Mesodermal cell (in vitro differentiated cells): ENCODE measurements at regions not wholly inside any gene's neighbourhood (a gene's known extent, or its start where the extent isn't known, plus 50 kb on each side); places are given as distances from the start of the nearest gene placed in this dataset.

ENCODE experiments used
- H3K27ac ChIP-seq: 2 replicates; pipeline ENCODE4 v1.7.0; 2013; ENCODE audit warnings: mild to moderate bottlenecking, low read depth, low read length, moderate library complexity; ENCODE audit not compliant: severe bottlenecking
- H3K36me3 ChIP-seq: 2 replicates; pipeline ENCODE4 v1.7.1; 2013; ENCODE audit warnings: mild to moderate bottlenecking, low read length, moderate library complexity; ENCODE audit not compliant: control insufficient read depth, insufficient read depth
- H3K4me1 ChIP-seq: one replicate; pipeline ENCODE4 v1.7.1; 2013; ENCODE audit warnings: mild to moderate bottlenecking, low read length; ENCODE audit not compliant: insufficient read depth, control insufficient read depth, poor library complexity, severe bottlenecking
- H3K4me3 ChIP-seq: 2 replicates; pipeline ENCODE4 v1.7.0; 2013; ENCODE audit warnings: low read length, control low read depth, mild to moderate bottlenecking; ENCODE audit not compliant: insufficient read depth, poor library complexity, severe bottlenecking; ENCODE audit errors: extremely low read depth
- H3K9me3 ChIP-seq: 2 replicates; pipeline ENCODE4 v1.7.1; 2013; ENCODE audit warnings: mild to moderate bottlenecking, low read length, moderate library complexity; ENCODE audit not compliant: control insufficient read depth
- WGBS, 2 experiments: methylation state at CpG; one replicate each; pipeline ENCODE4 v1.1.5; 2013; ENCODE audit warnings: missing lambda C conversion rate in 2 of 2; ENCODE audit not compliant: insufficient coverage in 2 of 2; 5-methylcytosine and 5-hydroxymethylcytosine counted together

DNA sequence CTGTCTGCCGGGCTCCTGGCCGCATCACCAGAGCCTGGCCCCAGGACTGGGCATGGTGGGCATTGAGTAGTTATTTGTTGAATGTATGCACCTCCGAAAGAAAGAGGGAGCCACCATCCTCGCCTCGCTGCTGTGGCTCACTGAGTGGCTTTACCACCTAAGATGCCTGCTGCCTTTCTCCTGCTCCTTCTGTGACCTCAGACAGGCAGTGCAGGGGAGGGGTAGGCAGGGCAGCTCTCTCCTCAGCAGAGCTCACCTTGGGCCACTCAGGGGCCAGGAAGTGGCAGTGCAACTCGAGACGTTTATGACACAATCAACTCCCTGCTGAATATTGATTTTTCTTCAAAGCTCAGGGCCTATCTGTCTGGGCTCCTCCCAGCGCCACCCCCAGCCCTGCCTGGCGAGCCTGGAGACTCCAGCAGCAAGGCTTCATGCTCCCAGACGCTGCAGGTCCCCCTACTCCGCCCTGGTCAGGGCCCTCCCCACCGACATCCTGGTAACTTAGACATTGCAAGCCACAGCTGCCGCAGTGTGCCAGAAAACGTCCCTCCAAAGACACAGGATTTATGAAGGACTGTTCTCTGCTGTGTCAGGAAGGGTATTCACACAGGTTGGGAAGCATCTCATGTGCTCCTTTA lies 84.3 kb upstream of the DIO3 start:
- no peaks in the 10 kb centered on the region for H3K9me3 ChIP-seq
- H3K36me3 ChIP-seq: no peaks in the 10 kb centered on the region
- no peak overlapping the region for H3K4me3 ChIP-seq
- peaks cover 5% of the 10 kb centered on the region for H3K4me1 ChIP-seq
- no peak overlapping the region for H3K27ac ChIP-seq
- 51 to 57% methylated on average over 10 to 11 of the region's 14 CpGs for WGBS, 2 experiments

DNA sequence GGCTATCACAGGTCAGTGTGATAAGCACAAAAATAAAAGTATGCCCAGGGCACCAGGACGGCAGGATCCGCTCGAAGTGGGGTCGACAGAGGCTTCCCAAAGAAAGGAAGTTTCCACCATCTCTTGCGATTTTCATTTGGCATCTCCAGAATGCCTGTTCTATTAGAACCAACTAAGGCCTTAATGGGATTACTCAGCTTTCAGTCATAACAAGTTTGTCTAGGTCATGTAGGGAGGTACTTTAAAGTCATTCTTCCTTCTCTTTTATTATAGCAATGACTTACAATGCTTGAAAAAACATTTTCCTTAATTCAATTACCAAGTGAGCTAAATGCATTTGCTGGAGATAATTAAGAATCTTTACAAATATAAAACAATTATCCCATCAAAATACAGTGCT lies 83.6 kb upstream of the DIO3 start:
- H3K36me3 ChIP-seq: no peaks in the 10 kb centered on the region
- H3K4me1 ChIP-seq: peaks cover 5% of the 10 kb centered on the region
- 87 to 93% methylated on average over 5 of the region's 5 CpGs for WGBS, 2 experiments
- no peak overlapping the region for H3K4me3 ChIP-seq
- H3K9me3 ChIP-seq: no peaks in the 10 kb centered on the region
- H3K27ac ChIP-seq: no peak overlapping the region

- no peak overlapping the region for H3K4me3 ChIP-seq
- no peaks in the 10 kb centered on the region for H3K9me3 ChIP-seq
- peaks cover 5% of the 10 kb centered on the region for H3K4me1 ChIP-seq
- 90 to 98% methylated on average over 10 to 13 of the region's 13 CpGs for whole genome bisulfite sequencing, 2 experiments
- no peaks in the 10 kb centered on the region for H3K36me3 ChIP-seq
- no peak overlapping the region for H3K27ac ChIP-seq
Measured at GRCh38 chr14:101478096-101478495, 83.2 kb upstream of the DIO3 start.

- Histone ChIP-seq H3K36me3 (no peaks in the 10 kb centered on the region), H3K27ac (no peak overlapping the region), H3K9me3 (no peaks in the 10 kb centered on the region), H3K4me1 (peaks cover 5% of the 10 kb centered on the region), H3K4me3 (no peak overlapping the region)
- WGBS, 2 experiments: 90 to 93% methylated on average over 10 to 11 of the region's 13 CpGs
Measured at GRCh38 chr14:101478796-101479410, 82.4 kb upstream of the DIO3 start.

GRCh38 chr14:101480022-101480746 lies 81.1 kb upstream of the DIO3 start:
- peaks cover 5% of the 10 kb centered on the region for H3K4me1 ChIP-seq
- H3K36me3 ChIP-seq: no peaks in the 10 kb centered on the region
- H3K4me3 ChIP-seq: no peak overlapping the region
- WGBS, 2 experiments: 85 to 89% methylated on average over 9 to 11 of the region's 12 CpGs
- no peak overlapping the region for H3K27ac ChIP-seq
- H3K9me3 ChIP-seq: no peaks in the 10 kb centered on the region

DNA sequence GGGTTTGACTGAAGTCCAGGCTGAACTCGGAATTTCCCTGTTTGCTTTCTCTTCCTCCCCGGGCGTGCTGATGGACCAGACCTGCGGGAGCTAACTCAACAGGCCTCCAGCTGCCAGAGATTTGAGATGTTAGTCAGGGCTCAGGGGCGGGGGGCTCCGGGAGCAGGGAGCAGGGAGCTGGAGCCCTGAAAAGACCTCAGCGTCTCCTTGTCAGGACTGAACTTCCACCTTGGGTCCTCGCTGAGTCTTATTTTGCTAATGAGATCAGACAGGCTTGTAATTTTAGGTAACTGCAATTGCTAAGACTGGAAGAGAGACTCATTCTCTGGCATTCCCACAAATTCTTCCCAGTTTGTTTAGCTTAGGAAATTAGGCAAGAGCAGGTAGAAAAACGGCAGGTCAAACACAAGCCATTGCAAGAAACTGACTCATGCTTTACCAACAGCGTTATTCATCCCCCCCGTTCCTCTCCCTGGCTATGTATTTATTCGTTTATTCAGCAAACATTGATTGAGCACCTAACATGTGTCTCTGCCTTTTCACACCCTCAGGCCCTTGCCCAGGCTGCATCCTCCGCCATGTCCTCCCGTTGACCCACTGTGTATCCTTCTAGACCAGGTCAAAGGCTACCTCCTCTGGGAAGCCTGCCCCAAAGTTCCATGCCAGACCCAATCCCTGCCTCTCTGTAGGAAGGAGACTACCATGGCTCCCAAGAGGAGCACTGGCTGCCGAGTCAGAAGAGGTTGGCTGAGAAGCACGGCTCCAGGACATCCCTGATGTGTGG lies 80.4 kb upstream of the DIO3 start:
- H3K4me3 ChIP-seq: no peak overlapping the region
- H3K4me1 ChIP-seq: peaks cover 5% of the 10 kb centered on the region
- no peaks in the 10 kb centered on the region for H3K36me3 ChIP-seq
- 77 to 79% methylated on average over 14 to 15 of the region's 16 CpGs for WGBS, 2 experiments
- H3K9me3 ChIP-seq: no peaks in the 10 kb centered on the region
- H3K27ac ChIP-seq: no peak overlapping the region

- Histone ChIP-seq H3K9me3 (no peaks in the 10 kb centered on the region), H3K4me3 (no peak overlapping the region), H3K27ac (no peak overlapping the region), H3K36me3 (no peaks in the 10 kb centered on the region), H3K4me1 (peaks cover 5% of the 10 kb centered on the region)
- 87 to 90% methylated on average over 3 to 4 of the region's 5 CpGs for WGBS, 2 experiments
Measured at GRCh38 chr14:101481557-101481956, 79.7 kb upstream of the DIO3 start.

GRCh38 chr14:101482066-101482465 lies 79.2 kb upstream of the DIO3 start:
- H3K9me3 ChIP-seq: no peaks in the 10 kb centered on the region
- 98 to 100% methylated on average over 3 of the region's 4 CpGs for WGBS, 2 experiments
- no peak overlapping the region for H3K27ac ChIP-seq
- peaks cover 3% of the 10 kb centered on the region for H3K4me1 ChIP-seq
- H3K4me3 ChIP-seq: no peak overlapping the region
- H3K36me3 ChIP-seq: no peaks in the 10 kb centered on the region

GRCh38 chr14:101483829-101484228 lies 77.5 kb upstream of the DIO3 start:
- WGBS, 2 experiments: 83 to 90% methylated on average over 3 of the region's 4 CpGs
- no peaks in the 10 kb centered on the region for H3K4me1 ChIP-seq
- no peak overlapping the region for H3K4me3 ChIP-seq
- H3K36me3 ChIP-seq: no peaks in the 10 kb centered on the region
- H3K27ac ChIP-seq: no peak overlapping the region
- no peaks in the 10 kb centered on the region for H3K9me3 ChIP-seq

DNA sequence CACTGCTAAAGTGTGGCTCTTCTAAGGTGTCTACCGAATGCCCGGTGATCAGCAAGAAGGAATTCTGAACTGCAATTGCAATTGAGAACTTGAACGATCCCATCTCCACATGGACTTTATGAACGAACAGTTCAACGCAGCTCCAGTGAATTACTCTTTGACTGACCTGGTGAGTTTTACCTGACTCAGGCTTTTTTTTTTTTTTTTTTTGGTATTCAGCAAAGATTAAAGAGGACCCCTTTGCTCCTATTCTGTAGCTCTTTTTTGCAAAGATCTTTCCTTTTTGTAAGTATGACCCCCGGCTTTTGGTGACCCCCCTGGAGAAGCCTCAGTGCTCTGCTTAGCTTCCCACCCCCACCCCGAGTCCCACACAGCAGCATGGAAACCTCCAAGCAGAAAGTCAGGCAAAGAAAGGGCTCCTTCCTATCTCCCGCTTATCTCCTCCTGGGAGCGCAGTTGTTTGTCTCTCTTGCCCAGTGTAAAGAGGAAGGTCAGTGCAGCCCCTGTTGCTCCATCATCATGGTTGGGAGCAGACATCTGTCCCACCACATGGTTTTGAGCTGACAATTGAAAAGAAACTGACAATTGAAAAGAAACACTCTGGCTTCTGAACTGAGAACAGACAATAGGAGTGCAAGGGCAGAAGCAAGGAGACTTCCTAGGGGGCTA lies 72.1 kb upstream of the DIO3 start:
- WGBS, 2 experiments: 89 to 94% methylated on average over 5 to 6 of the region's 9 CpGs
- Histone ChIP-seq H3K27ac (no peak overlapping the region), H3K4me1 (no peaks in the 10 kb centered on the region), H3K36me3 (no peaks in the 10 kb centered on the region), H3K9me3 (no peaks in the 10 kb centered on the region), H3K4me3 (no peak overlapping the region)
